ENCODE measurements at regions not wholly inside any gene's neighbourhood (a gene's known extent, or its start where the extent isn't known, plus 50 kb on each side); places are given as distances from the start of the nearest gene placed in this dataset.

- TF ChIP-seq CTCF (IDR thresholded peaks at IDR 0.05; ENCODE audit: low read depth, low read length), result no peak
- no peak overlapping the region for H3K4me3 ChIP-seq (ENCODE audit: low read depth, low read length)
Measured at GRCh38 chr18:22302144-22302543, 115.6 kb downstream of the CTAGE1 start.

GRCh38 chr18:22300665-22301636 lies 116.8 kb downstream of the CTAGE1 start:
- H3K4me3 ChIP-seq (ENCODE audit: low read depth, low read length), result no peak overlapping the region
- TF ChIP-seq CTCF (IDR thresholded peaks at IDR 0.05; ENCODE audit: low read depth, low read length), result no peak

- H3K4me3 ChIP-seq (ENCODE audit: low read depth, low read length), result no peak overlapping the region
- no peak for TF ChIP-seq CTCF (IDR thresholded peaks at IDR 0.05; ENCODE audit: low read depth, low read length)
Measured at GRCh38 chr18:22297008-22297407, 120.7 kb downstream of the CTAGE1 start.

- no peak for TF ChIP-seq CTCF (IDR thresholded peaks at IDR 0.05; ENCODE audit: low read depth, low read length)
Measured at GRCh38 chr18:22296304-22296703, 121.4 kb downstream of the CTAGE1 start.

GRCh38 chr18:22293417-22293816 lies 124.0 kb downstream of the GATA6 start:
- H3K4me3 ChIP-seq (ENCODE audit: low read depth, low read length), result no peak overlapping the region
- no peak for TF ChIP-seq CTCF (IDR thresholded peaks at IDR 0.05; ENCODE audit: low read depth, low read length)

More at GRCh38 chr18:22296304-22296703, 121.4 kb downstream of the CTAGE1 start:
- H3K4me3 ChIP-seq (ENCODE audit: low read depth, low read length), result no peak overlapping the region

GRCh38 chr18:22290004-22290403 lies 120.6 kb downstream of the GATA6 start:
- H3K4me3 ChIP-seq (ENCODE audit: low read depth, low read length), result no peak overlapping the region
- no peak for TF ChIP-seq CTCF (IDR thresholded peaks at IDR 0.05; ENCODE audit: low read depth, low read length)

GRCh38 chr18:22286585-22286984 lies 117.2 kb downstream of the GATA6 start:
- no peak overlapping the region for H3K4me3 ChIP-seq (ENCODE audit: low read depth, low read length)
- TF ChIP-seq CTCF (IDR thresholded peaks at IDR 0.05; ENCODE audit: low read depth, low read length), result no peak
